Sigmoid colon (tissue), 4 donors: ENCODE measurements at regions not wholly inside any gene's neighbourhood (a gene's known extent, or its start where the extent isn't known, plus 50 kb on each side); places are given as distances from the start of the nearest gene placed in this dataset.

Source experiments
- POLR2A ChIP-seq, 2 donors: fragments of 450-650 bp; IDR thresholded peaks; one replicate each; pipeline ENCODE4 v1.6.1; 2016; ENCODE audit warnings: antibody characterized with exemption in 2 of 2, mild to moderate bottlenecking in 2 of 2, moderate library complexity in 2 of 2
- POLR2AphosphoS5 ChIP-seq, 4 donors: sonication (generic); formaldehyde crosslinking; IDR thresholded peaks; one replicate each; pipeline ENCODE4 v1.6.1; 2017; ENCODE audit warnings: antibody characterized with exemption in 4 of 4
- TF ChIP-seq, protein P1 (sequence below), 4 experiments: fragments of 450-650 bp in 3 of 4; fragments of 200-600 bp in 1 of 4; IDR thresholded peaks; one replicate each; pipeline ENCODE4 v1.5.1; 2016 to 2019; ENCODE audit warnings: antibody characterized with exemption in 4 of 4, mild to moderate bottlenecking in 3 of 4, moderate library complexity in 2 of 4

DNA sequence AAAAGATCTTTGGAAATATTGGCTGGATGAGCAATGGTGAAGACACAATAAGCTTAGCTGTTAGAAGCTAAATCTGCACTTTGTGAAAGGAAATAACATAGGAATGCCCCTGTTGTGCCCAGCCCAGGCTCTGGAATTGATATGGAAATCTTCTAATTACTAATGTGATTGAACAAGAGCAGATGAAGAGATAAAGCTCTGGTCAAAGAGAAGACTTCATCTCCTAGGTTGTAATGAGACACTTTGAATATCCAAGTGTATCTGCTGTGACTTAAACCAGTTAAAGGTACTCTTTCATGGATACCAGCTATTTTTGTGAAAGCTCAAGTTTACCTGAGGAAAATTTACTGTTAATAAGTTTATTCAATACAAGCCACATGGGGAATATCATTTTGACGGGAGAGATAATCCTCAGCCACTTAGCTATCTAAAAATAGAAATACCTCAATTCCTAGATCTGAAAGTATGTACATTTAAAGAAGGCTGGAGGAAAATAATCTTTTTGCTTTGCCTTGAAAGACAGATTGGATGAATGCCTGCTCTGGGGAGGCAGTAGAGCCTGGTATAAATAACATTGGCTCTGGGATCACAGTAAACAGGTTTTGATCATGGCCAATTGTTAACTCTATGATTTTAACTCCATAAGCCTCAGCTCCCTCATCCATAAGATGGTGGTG, 494.0 kb upstream of the B3GALT2 start:
- TF ChIP-seq, protein P1, sequence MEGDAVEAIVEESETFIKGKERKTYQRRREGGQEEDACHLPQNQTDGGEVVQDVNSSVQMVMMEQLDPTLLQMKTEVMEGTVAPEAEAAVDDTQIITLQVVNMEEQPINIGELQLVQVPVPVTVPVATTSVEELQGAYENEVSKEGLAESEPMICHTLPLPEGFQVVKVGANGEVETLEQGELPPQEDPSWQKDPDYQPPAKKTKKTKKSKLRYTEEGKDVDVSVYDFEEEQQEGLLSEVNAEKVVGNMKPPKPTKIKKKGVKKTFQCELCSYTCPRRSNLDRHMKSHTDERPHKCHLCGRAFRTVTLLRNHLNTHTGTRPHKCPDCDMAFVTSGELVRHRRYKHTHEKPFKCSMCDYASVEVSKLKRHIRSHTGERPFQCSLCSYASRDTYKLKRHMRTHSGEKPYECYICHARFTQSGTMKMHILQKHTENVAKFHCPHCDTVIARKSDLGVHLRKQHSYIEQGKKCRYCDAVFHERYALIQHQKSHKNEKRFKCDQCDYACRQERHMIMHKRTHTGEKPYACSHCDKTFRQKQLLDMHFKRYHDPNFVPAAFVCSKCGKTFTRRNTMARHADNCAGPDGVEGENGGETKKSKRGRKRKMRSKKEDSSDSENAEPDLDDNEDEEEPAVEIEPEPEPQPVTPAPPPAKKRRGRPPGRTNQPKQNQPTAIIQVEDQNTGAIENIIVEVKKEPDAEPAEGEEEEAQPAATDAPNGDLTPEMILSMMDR (IDR thresholded peaks at IDR 0.05) = no peak
- TF ChIP-seq POLR2A (IDR thresholded peaks at IDR 0.05) (no peak), POLR2AphosphoS5 (IDR thresholded peaks at IDR 0.05) (no peak)
